ENCODE measurements at regions not wholly inside any gene's neighbourhood (a gene's known extent, or its start where the extent isn't known, plus 50 kb on each side); places are given as distances from the start of the nearest gene placed in this dataset.

GRCh38 chr17:14971054-14971453 is 294.1 kb downstream of the PMP22 start:
- H2AFZ ChIP-seq (ENCODE audit: low read length) = no peak overlapping the region
- H3K4me2 ChIP-seq (ENCODE audit: low read depth, low read length) = no peak overlapping the region
- no peaks in the 10 kb centered on the region for H3K4me1 ChIP-seq (ENCODE audit: low read length)
- H3K27ac ChIP-seq (ENCODE audit: low read length) = no peak overlapping the region
- no peak for DNase-seq
- no peak overlapping the region for H3K4me3 ChIP-seq (ENCODE audit: low read length)
- H3K36me3 ChIP-seq (replicated peaks; ENCODE audit: insufficient read depth, low read length) = no peaks in the 10 kb centered on the region
- H3K79me2 ChIP-seq (ENCODE audit: low read length) = no peaks in the 10 kb centered on the region
- H4K20me1 ChIP-seq (ENCODE audit: insufficient read depth, low read length) = no peaks in the 10 kb centered on the region
- H3F3A ChIP-seq (ENCODE audit: insufficient read depth, low read length) = no peaks in the 10 kb centered on the region
- H3K9me2 ChIP-seq (replicated peaks; ENCODE audit: insufficient read depth, low read length) = no peaks in the 10 kb centered on the region
- no peaks in the 10 kb centered on the region for H3K27me3 ChIP-seq (replicated peaks; ENCODE audit: insufficient read depth, low read length)
- TF ChIP-seq EZH2 (optimal IDR thresholded peaks at IDR 0.05; ENCODE audit: low read depth, low read length) (no peak), CTCF (IDR thresholded peaks at IDR 0.05; ENCODE audit: low read length) (no peak), EZH2phosphoT487 (IDR thresholded peaks at IDR 0.05; ENCODE audit: low read length) (no peak)
- no peak overlapping the region for H3K9ac ChIP-seq (ENCODE audit: low read length)
- H3K9me3 ChIP-seq (replicated peaks; ENCODE audit: insufficient read depth, low read length) = no peaks in the 10 kb centered on the region

GRCh38 chr17:14959106-14959648 is 305.9 kb downstream of the PMP22 start:
- TF ChIP-seq EZH2 (optimal IDR thresholded peaks at IDR 0.05; ENCODE audit: low read depth, low read length) = no peak
- no peak for TF ChIP-seq EZH2phosphoT487 (IDR thresholded peaks at IDR 0.05; ENCODE audit: low read length)
- TF ChIP-seq CTCF (IDR thresholded peaks at IDR 0.05; ENCODE audit: low read length) = no peak
- Histone ChIP-seq H3K9me2 (replicated peaks; ENCODE audit: insufficient read depth, low read length) (no peaks in the 10 kb centered on the region), H4K20me1 (ENCODE audit: insufficient read depth, low read length) (no peaks in the 10 kb centered on the region), H3K4me3 (ENCODE audit: low read length) (no peak overlapping the region), H3K4me1 (ENCODE audit: low read length) (no peaks in the 10 kb centered on the region), H3K79me2 (ENCODE audit: low read length) (no peaks in the 10 kb centered on the region), H3K4me2 (ENCODE audit: low read depth, low read length) (no peak overlapping the region), H3F3A (ENCODE audit: insufficient read depth, low read length) (no peaks in the 10 kb centered on the region), H3K27ac (ENCODE audit: low read length) (no peak overlapping the region), H2AFZ (ENCODE audit: low read length) (no peak overlapping the region), H3K9ac (ENCODE audit: low read length) (no peak overlapping the region), H3K36me3 (replicated peaks; ENCODE audit: insufficient read depth, low read length) (no peaks in the 10 kb centered on the region), H3K27me3 (replicated peaks; ENCODE audit: insufficient read depth, low read length) (no peaks in the 10 kb centered on the region), H3K9me3 (replicated peaks; ENCODE audit: insufficient read depth, low read length) (no peaks in the 10 kb centered on the region)
- no peak for DNase-seq

GRCh38 chr17:14953405-14953804 is 311.7 kb downstream of the PMP22 start:
- no peak overlapping the region for H3K4me3 ChIP-seq (ENCODE audit: low read length)
- no peaks in the 10 kb centered on the region for H3K79me2 ChIP-seq (ENCODE audit: low read length)
- no peaks in the 10 kb centered on the region for H3F3A ChIP-seq (ENCODE audit: insufficient read depth, low read length)
- H3K9me2 ChIP-seq (replicated peaks; ENCODE audit: insufficient read depth, low read length) = no peaks in the 10 kb centered on the region
- no peaks in the 10 kb centered on the region for H3K4me1 ChIP-seq (ENCODE audit: low read length)
- H3K36me3 ChIP-seq (replicated peaks; ENCODE audit: insufficient read depth, low read length) = no peaks in the 10 kb centered on the region
- H3K9ac ChIP-seq (ENCODE audit: low read length) = no peak overlapping the region
- H3K4me2 ChIP-seq (ENCODE audit: low read depth, low read length) = no peak overlapping the region
- H2AFZ ChIP-seq (ENCODE audit: low read length) = no peak overlapping the region
- DNase-seq = no peak
- H3K27me3 ChIP-seq (replicated peaks; ENCODE audit: insufficient read depth, low read length) = no peaks in the 10 kb centered on the region
- H3K27ac ChIP-seq (ENCODE audit: low read length) = no peak overlapping the region
- TF ChIP-seq CTCF (IDR thresholded peaks at IDR 0.05; ENCODE audit: low read length) (no peak), EZH2phosphoT487 (IDR thresholded peaks at IDR 0.05; ENCODE audit: low read length) (no peak), EZH2 (optimal IDR thresholded peaks at IDR 0.05; ENCODE audit: low read depth, low read length) (no peak)
- no peaks in the 10 kb centered on the region for H3K9me3 ChIP-seq (replicated peaks; ENCODE audit: insufficient read depth, low read length)
- H4K20me1 ChIP-seq (ENCODE audit: insufficient read depth, low read length) = no peaks in the 10 kb centered on the region
